Lower leg skin (tissue), 3 donors: ENCODE measurements at regions not wholly inside any gene's neighbourhood (a gene's known extent, or its start where the extent isn't known, plus 50 kb on each side); places are given as distances from the start of the nearest gene placed in this dataset.

Experiments
- POLR2A ChIP-seq, 2 donors: fragments of 450-650 bp; IDR thresholded peaks; one replicate each; pipeline ENCODE4 v1.6.1; 2016 to 2017; ENCODE audit warnings: antibody characterized with exemption in 2 of 2, mild to moderate bottlenecking in 1 of 2, moderate library complexity in 1 of 2
- TF ChIP-seq, protein P1 (sequence below), 3 donors: fragments of 450-650 bp; IDR thresholded peaks; one replicate each; pipeline ENCODE4 v1.5.1; 2016; ENCODE audit warnings: antibody characterized with exemption in 3 of 3, mild to moderate bottlenecking in 3 of 3, moderate library complexity in 2 of 3

DNA sequence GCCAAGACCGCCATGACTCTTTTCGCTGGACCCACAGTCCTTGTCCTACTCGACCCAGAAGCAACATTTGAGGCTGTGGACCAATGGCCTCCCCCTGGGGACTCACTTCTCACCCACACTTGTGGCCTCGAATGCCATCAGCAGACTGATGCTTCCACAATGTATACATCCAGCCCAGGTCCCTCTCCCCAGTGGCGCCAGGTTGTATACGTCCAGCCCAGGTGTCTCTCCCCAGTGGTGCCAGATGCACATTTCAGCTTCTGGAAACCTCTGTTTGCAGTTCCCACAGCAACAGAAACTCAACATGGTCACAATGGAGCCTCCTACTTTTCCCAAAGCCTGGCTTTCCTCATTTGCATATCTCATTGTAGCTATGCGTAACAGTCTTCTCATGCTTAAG is 210.5 kb upstream of the RNF32 start:
- TF ChIP-seq, protein P1, sequence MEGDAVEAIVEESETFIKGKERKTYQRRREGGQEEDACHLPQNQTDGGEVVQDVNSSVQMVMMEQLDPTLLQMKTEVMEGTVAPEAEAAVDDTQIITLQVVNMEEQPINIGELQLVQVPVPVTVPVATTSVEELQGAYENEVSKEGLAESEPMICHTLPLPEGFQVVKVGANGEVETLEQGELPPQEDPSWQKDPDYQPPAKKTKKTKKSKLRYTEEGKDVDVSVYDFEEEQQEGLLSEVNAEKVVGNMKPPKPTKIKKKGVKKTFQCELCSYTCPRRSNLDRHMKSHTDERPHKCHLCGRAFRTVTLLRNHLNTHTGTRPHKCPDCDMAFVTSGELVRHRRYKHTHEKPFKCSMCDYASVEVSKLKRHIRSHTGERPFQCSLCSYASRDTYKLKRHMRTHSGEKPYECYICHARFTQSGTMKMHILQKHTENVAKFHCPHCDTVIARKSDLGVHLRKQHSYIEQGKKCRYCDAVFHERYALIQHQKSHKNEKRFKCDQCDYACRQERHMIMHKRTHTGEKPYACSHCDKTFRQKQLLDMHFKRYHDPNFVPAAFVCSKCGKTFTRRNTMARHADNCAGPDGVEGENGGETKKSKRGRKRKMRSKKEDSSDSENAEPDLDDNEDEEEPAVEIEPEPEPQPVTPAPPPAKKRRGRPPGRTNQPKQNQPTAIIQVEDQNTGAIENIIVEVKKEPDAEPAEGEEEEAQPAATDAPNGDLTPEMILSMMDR (IDR thresholded peaks at IDR 0.05), result no peak
- no peak for TF ChIP-seq POLR2A (IDR thresholded peaks at IDR 0.05)
